Fibroblast of upper back skin (primary cell): ENCODE measurements at regions not wholly inside any gene's neighbourhood (a gene's known extent, or its start where the extent isn't known, plus 50 kb on each side); places are given as distances from the start of the nearest gene placed in this dataset.

Experiments
- DNase-seq: peaks from one replicate; pipeline ENCODE4 v3.0.0-alpha.2; 2013

- DNase-seq: no peak
Measured at GRCh38 chr2:508121-508520, 169.1 kb downstream of the TMEM18 start.

GRCh38 chr2:506866-507265 is 170.3 kb downstream of the TMEM18 start:
- DNase-seq: no peak

- DNase-seq: no peak
Measured at GRCh38 chr2:506451-506850, 170.8 kb downstream of the TMEM18 start.

- DNase-seq: no peak
Measured at GRCh38 chr2:505941-506340, 171.3 kb downstream of the TMEM18 start.

- no peak for DNase-seq
Measured at GRCh38 chr2:503288-503999, 173.8 kb downstream of the TMEM18 start.

- DNase-seq: no peak
Measured at GRCh38 chr2:502831-503230, 174.4 kb downstream of the TMEM18 start.

GRCh38 chr2:501667-502066 is 175.5 kb downstream of the TMEM18 start:
- no peak for DNase-seq

GRCh38 chr2:501130-501529 is 176.1 kb downstream of the TMEM18 start:
- no peak for DNase-seq

GRCh38 chr2:499726-500125 is 177.5 kb downstream of the TMEM18 start:
- DNase-seq: no peak

GRCh38 chr2:498493-499178 is 178.6 kb downstream of the TMEM18 start:
- DNase-seq: no peak

- DNase-seq: no peak
Measured at GRCh38 chr2:497770-498492, 179.3 kb downstream of the TMEM18 start.

- DNase-seq: no peak
Measured at GRCh38 chr2:496729-497128, 180.5 kb downstream of the TMEM18 start.

GRCh38 chr2:495745-496275 is 181.4 kb downstream of the TMEM18 start:
- no peak for DNase-seq

GRCh38 chr2:494853-495252 is 182.4 kb downstream of the TMEM18 start:
- DNase-seq: no peak

- DNase-seq: no peak
Measured at GRCh38 chr2:493228-493627, 184.0 kb downstream of the TMEM18 start.

GRCh38 chr2:492178-492577 is 185.0 kb downstream of the TMEM18 start:
- DNase-seq: no peak

- no peak for DNase-seq
Measured at GRCh38 chr2:489838-490237, 187.4 kb downstream of the TMEM18 start.

- DNase-seq: no peak
Measured at GRCh38 chr2:489084-489483, 188.1 kb downstream of the TMEM18 start.

GRCh38 chr2:487186-488079 is 189.8 kb downstream of the TMEM18 start:
- no peak for DNase-seq

GRCh38 chr2:486371-486770 is 190.8 kb downstream of the TMEM18 start:
- no peak for DNase-seq

- DNase-seq: no peak
Measured at GRCh38 chr2:481388-481787, 193.5 kb upstream of the ALKAL2 start.

- no peak for DNase-seq
Measured at GRCh38 chr2:479490-480176, 191.7 kb upstream of the ALKAL2 start.
